ENCODE measurements at regions not wholly inside any gene's neighbourhood (a gene's known extent, or its start where the extent isn't known, plus 50 kb on each side); places are given as distances from the start of the nearest gene placed in this dataset.

DNA sequence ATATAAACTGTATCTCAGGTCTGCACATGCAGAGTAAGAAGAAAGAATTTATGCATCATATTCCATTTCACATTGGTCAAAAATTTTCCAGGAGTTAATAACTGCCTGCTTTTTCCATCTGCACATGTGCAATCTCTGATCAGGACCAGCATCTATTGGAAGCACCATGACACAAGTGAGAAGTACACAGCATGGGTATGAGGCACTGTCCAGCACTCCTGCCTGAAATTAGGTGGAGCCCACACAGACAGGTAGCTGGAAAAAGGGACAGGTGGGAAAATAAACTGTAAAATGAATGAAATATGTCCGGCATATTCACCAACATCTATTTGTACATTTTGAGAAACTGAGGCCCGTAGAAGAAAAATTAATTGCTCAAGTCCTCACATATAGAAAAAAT lies 609.2 kb upstream of the NXPH2 start:
- Histone ChIP-seq H3K27me3 (replicated peaks; ENCODE audit: control insufficient read depth, insufficient read depth, low read length) (no peaks in the 10 kb centered on the region), H3K9me3 (no peaks in the 10 kb centered on the region), H3K36me3 (ENCODE audit: control insufficient read depth, insufficient read depth, low read length) (no peaks in the 10 kb centered on the region), H3K4me3 (ENCODE audit: low read depth, low read length) (no peak overlapping the region), H3K4me1 (no peaks in the 10 kb centered on the region)
- CTCF ChIA-PET, result no interaction called here
- Mint-ChIP-seq H3K9me3 (ENCODE audit: unreplicated experiment) (no peaks in the 10 kb centered on the region), H3K4me1 (ENCODE audit: low read depth, unreplicated experiment) (no peaks in the 10 kb centered on the region), H3K4me3 (ENCODE audit: unreplicated experiment) (no peak overlapping the region), H3K36me3 (ENCODE audit: insufficient read depth, unreplicated experiment) (no peaks in the 10 kb centered on the region), H3K27me3 (ENCODE audit: insufficient read depth, unreplicated experiment) (peaks cover 7% of the 10 kb centered on the region), H3K27ac (ENCODE audit: unreplicated experiment) (no peak overlapping the region)
- intact Hi-C loops (cut with micrococcal nuclease; ENCODE audit: unreplicated experiment), result no loop called here
- POLR2A ChIA-PET, result no interaction called here
- no TSS peak for BruUV-seq (replicated peaks)
- TF ChIP-seq, protein P1, sequence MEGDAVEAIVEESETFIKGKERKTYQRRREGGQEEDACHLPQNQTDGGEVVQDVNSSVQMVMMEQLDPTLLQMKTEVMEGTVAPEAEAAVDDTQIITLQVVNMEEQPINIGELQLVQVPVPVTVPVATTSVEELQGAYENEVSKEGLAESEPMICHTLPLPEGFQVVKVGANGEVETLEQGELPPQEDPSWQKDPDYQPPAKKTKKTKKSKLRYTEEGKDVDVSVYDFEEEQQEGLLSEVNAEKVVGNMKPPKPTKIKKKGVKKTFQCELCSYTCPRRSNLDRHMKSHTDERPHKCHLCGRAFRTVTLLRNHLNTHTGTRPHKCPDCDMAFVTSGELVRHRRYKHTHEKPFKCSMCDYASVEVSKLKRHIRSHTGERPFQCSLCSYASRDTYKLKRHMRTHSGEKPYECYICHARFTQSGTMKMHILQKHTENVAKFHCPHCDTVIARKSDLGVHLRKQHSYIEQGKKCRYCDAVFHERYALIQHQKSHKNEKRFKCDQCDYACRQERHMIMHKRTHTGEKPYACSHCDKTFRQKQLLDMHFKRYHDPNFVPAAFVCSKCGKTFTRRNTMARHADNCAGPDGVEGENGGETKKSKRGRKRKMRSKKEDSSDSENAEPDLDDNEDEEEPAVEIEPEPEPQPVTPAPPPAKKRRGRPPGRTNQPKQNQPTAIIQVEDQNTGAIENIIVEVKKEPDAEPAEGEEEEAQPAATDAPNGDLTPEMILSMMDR (IDR thresholded peaks at IDR 0.05; ENCODE audit: insufficient read depth in 1 of 2, low read depth in 1 of 2, low read length in 1 of 2, severe bottlenecking in 1 of 2, unreplicated experiment in 1 of 2), result no peak
- no peak for DNase-seq

DNA sequence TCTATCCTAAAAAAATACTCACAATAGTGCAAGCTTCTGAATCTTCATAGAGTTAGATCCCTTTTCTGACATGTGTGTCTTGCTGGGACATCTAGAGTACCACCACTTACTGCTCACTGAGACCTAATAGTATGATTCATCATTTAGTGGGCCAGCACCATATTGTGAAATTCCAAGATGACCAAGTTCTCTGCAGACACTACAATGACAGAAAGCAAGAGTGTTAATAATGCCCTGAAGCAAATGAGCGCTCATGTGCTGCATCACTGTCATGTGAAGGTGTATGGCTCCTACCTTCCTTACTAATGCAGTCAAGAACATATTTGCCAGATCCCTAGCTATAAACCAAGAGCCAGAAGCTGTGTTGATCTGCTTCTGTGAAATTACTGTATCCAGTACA lies 606.2 kb upstream of the NXPH2 start:
- Histone ChIP-seq H3K9me3 (no peaks in the 10 kb centered on the region), H3K36me3 (ENCODE audit: control insufficient read depth, insufficient read depth, low read length) (no peaks in the 10 kb centered on the region), H3K4me1 (no peaks in the 10 kb centered on the region), H3K4me3 (ENCODE audit: low read depth, low read length) (no peak overlapping the region), H3K27me3 (replicated peaks; ENCODE audit: control insufficient read depth, insufficient read depth, low read length) (no peaks in the 10 kb centered on the region)
- DNase-seq, result no peak
- Mint-ChIP-seq H3K27ac (ENCODE audit: unreplicated experiment) (no peak overlapping the region), H3K4me3 (ENCODE audit: unreplicated experiment) (no peak overlapping the region), H3K27me3 (ENCODE audit: insufficient read depth, unreplicated experiment) (peaks cover 7% of the 10 kb centered on the region), H3K9me3 (ENCODE audit: unreplicated experiment) (no peaks in the 10 kb centered on the region), H3K4me1 (ENCODE audit: low read depth, unreplicated experiment) (no peaks in the 10 kb centered on the region), H3K36me3 (ENCODE audit: insufficient read depth, unreplicated experiment) (no peaks in the 10 kb centered on the region)
- TF ChIP-seq, protein P1 (IDR thresholded peaks at IDR 0.05; ENCODE audit: insufficient read depth in 1 of 2, low read depth in 1 of 2, low read length in 1 of 2, severe bottlenecking in 1 of 2, unreplicated experiment in 1 of 2), result no peak
- POLR2A ChIA-PET, result no interaction called here
- CTCF ChIA-PET, result no interaction called here
- BruUV-seq (replicated peaks), result no TSS peak
- intact Hi-C loops (cut with micrococcal nuclease; ENCODE audit: unreplicated experiment), result no loop called here

DNA sequence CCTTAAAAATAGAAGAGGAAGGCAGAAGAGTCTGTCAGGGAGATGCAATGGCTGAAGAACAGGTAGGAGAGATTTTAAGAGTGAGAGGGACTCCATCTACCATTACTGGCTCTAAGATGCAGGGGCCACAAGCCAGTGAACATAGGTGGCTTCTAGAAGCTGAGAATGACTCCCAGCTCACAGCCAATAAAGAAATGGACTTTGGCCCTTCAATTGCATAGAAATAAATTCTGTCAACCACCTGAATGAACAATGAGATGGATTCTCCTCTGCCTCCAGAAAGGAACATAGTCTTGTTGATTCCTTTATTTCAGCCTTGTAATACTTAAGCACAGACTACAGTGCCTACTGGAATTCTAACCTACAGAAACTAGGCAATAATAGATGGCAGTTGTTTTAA lies 603.3 kb upstream of the NXPH2 start:
- DNase-seq, result no peak
- H3K4me1 ChIP-seq, result no peaks in the 10 kb centered on the region
- CTCF ChIA-PET, result no interaction called here
- Mint-ChIP-seq H3K36me3 (ENCODE audit: insufficient read depth, unreplicated experiment) (no peaks in the 10 kb centered on the region), H3K9me3 (ENCODE audit: unreplicated experiment) (no peaks in the 10 kb centered on the region), H3K27ac (ENCODE audit: unreplicated experiment) (no peak overlapping the region), H3K4me3 (ENCODE audit: unreplicated experiment) (no peak overlapping the region), H3K4me1 (ENCODE audit: low read depth, unreplicated experiment) (no peaks in the 10 kb centered on the region), H3K27me3 (ENCODE audit: insufficient read depth, unreplicated experiment) (peaks cover 7% of the 10 kb centered on the region)
- TF ChIP-seq, protein P1 (IDR thresholded peaks at IDR 0.05; ENCODE audit: insufficient read depth in 1 of 2, low read depth in 1 of 2, low read length in 1 of 2, severe bottlenecking in 1 of 2, unreplicated experiment in 1 of 2), result no peak
- no peaks in the 10 kb centered on the region for H3K36me3 ChIP-seq (ENCODE audit: control insufficient read depth, insufficient read depth, low read length)
- no peaks in the 10 kb centered on the region for H3K27me3 ChIP-seq (replicated peaks; ENCODE audit: control insufficient read depth, insufficient read depth, low read length)
- intact Hi-C loops (cut with micrococcal nuclease; ENCODE audit: unreplicated experiment), result no loop called here
- BruUV-seq (replicated peaks), result no TSS peak
- no peaks in the 10 kb centered on the region for H3K9me3 ChIP-seq
- no peak overlapping the region for H3K4me3 ChIP-seq (ENCODE audit: low read depth, low read length)
- POLR2A ChIA-PET, result no interaction called here

Data from Caco-2 (cell line).